Parathyroid adenoma (tissue), 2 donors: ENCODE measurements at regions not wholly inside any gene's neighbourhood (a gene's known extent, or its start where the extent isn't known, plus 50 kb on each side); places are given as distances from the start of the nearest gene placed in this dataset.

ENCODE experiments used
- H2AFZ ChIP-seq: fragments of 300-600 bp; sonication (generic); one replicate; pipeline ENCODE4 v1.7.0; 2017; ENCODE audit warnings: antibody characterized with exemption, mild to moderate bottlenecking
- H3K27ac ChIP-seq: fragments of 300-600 bp; sonication (generic); one replicate; pipeline ENCODE4 v1.7.0; 2017
- H3K27me3 ChIP-seq: fragments of 300-600 bp; sonication (generic); one replicate; pipeline ENCODE4 v1.7.0; 2017; ENCODE audit warnings: low read length; ENCODE audit not compliant: control insufficient read depth, insufficient read depth
- H3K36me3 ChIP-seq: fragments of 300-600 bp; sonication (generic); one replicate; pipeline ENCODE4 v1.7.0; 2017; ENCODE audit warnings: low read length; ENCODE audit not compliant: control insufficient read depth, insufficient read depth
- H3K4me1 ChIP-seq: fragments of 300-600 bp; sonication (generic); one replicate; pipeline ENCODE4 v1.7.0; 2017; ENCODE audit warnings: control low read depth
- H3K4me2 ChIP-seq: fragments of 300-600 bp; sonication (generic); one replicate; pipeline ENCODE4 v1.7.0; 2017; ENCODE audit warnings: low read length
- H3K4me3 ChIP-seq: fragments of 300-600 bp; sonication (generic); one replicate; pipeline ENCODE4 v1.7.0; 2017; ENCODE audit warnings: low read depth, low read length
- H3K79me2 ChIP-seq: fragments of 300-600 bp; sonication (generic); one replicate; pipeline ENCODE4 v1.7.0; 2017; ENCODE audit warnings: control low read depth
- H3K9ac ChIP-seq: fragments of 300-600 bp; sonication (generic); one replicate; pipeline ENCODE4 v1.7.0; 2017; ENCODE audit warnings: mild to moderate bottlenecking
- H3K9me3 ChIP-seq: fragments of 300-600 bp; sonication (generic); one replicate; pipeline ENCODE4 v1.7.0; 2017; ENCODE audit warnings: low read length; ENCODE audit not compliant: control insufficient read depth
- TF ChIP-seq, protein P1 (sequence below): fragments of 300-600 bp; sonication (generic); IDR thresholded peaks from one replicate; pipeline ENCODE4 v1.7.0; 2017; ENCODE audit warnings: antibody characterized with exemption, mild to moderate bottlenecking
- donor health status: primary hyperparathyroidism.

GRCh38 chr16:5715155-5715554, 617.6 kb upstream of the EEF2KMT start:
- TF ChIP-seq, protein P1, sequence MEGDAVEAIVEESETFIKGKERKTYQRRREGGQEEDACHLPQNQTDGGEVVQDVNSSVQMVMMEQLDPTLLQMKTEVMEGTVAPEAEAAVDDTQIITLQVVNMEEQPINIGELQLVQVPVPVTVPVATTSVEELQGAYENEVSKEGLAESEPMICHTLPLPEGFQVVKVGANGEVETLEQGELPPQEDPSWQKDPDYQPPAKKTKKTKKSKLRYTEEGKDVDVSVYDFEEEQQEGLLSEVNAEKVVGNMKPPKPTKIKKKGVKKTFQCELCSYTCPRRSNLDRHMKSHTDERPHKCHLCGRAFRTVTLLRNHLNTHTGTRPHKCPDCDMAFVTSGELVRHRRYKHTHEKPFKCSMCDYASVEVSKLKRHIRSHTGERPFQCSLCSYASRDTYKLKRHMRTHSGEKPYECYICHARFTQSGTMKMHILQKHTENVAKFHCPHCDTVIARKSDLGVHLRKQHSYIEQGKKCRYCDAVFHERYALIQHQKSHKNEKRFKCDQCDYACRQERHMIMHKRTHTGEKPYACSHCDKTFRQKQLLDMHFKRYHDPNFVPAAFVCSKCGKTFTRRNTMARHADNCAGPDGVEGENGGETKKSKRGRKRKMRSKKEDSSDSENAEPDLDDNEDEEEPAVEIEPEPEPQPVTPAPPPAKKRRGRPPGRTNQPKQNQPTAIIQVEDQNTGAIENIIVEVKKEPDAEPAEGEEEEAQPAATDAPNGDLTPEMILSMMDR, result no peak
- Histone ChIP-seq H3K4me3 (no peak overlapping the region), H3K36me3 (no peaks in the 10 kb centered on the region), H3K9ac (no peak overlapping the region), H3K27ac (no peak overlapping the region), H3K4me2 (no peak overlapping the region), H3K79me2 (no peaks in the 10 kb centered on the region), H3K4me1 (no peaks in the 10 kb centered on the region), H3K27me3 (no peaks in the 10 kb centered on the region), H2AFZ (no peak overlapping the region), H3K9me3 (no peaks in the 10 kb centered on the region)

- H3K36me3 ChIP-seq, result no peaks in the 10 kb centered on the region
- H3K27me3 ChIP-seq, result no peaks in the 10 kb centered on the region
- H3K4me1 ChIP-seq, result no peaks in the 10 kb centered on the region
- no peaks in the 10 kb centered on the region for H3K9me3 ChIP-seq
- H2AFZ ChIP-seq, result no peak overlapping the region
- no peak overlapping the region for H3K4me2 ChIP-seq
- H3K79me2 ChIP-seq, result no peaks in the 10 kb centered on the region
- no peak overlapping the region for H3K9ac ChIP-seq
- no peak overlapping the region for H3K27ac ChIP-seq
- no peak overlapping the region for H3K4me3 ChIP-seq
- TF ChIP-seq, protein P1, result no peak
Observed at GRCh38 chr16:5709889-5710288, 612.3 kb upstream of the EEF2KMT start.

GRCh38 chr16:5706211-5706610, 608.6 kb upstream of the EEF2KMT start:
- TF ChIP-seq, protein P1, result no peak
- Histone ChIP-seq H3K36me3 (no peaks in the 10 kb centered on the region), H3K4me3 (no peak overlapping the region), H3K9me3 (no peaks in the 10 kb centered on the region), H3K27ac (no peak overlapping the region), H2AFZ (no peak overlapping the region), H3K9ac (no peak overlapping the region), H3K4me1 (no peaks in the 10 kb centered on the region), H3K4me2 (no peak overlapping the region), H3K27me3 (no peaks in the 10 kb centered on the region), H3K79me2 (no peaks in the 10 kb centered on the region)

GRCh38 chr16:5704271-5704670, 606.7 kb upstream of the EEF2KMT start:
- no peak overlapping the region for H2AFZ ChIP-seq
- no peaks in the 10 kb centered on the region for H3K9me3 ChIP-seq
- no peak overlapping the region for H3K4me2 ChIP-seq
- TF ChIP-seq, protein P1, result no peak
- no peaks in the 10 kb centered on the region for H3K4me1 ChIP-seq
- no peaks in the 10 kb centered on the region for H3K79me2 ChIP-seq
- no peak overlapping the region for H3K9ac ChIP-seq
- H3K27me3 ChIP-seq, result no peaks in the 10 kb centered on the region
- H3K27ac ChIP-seq, result no peak overlapping the region
- no peaks in the 10 kb centered on the region for H3K36me3 ChIP-seq
- no peak overlapping the region for H3K4me3 ChIP-seq

- H3K9me3 ChIP-seq, result no peaks in the 10 kb centered on the region
- no peaks in the 10 kb centered on the region for H3K79me2 ChIP-seq
- H3K27ac ChIP-seq, result no peak overlapping the region
- no peak overlapping the region for H2AFZ ChIP-seq
- TF ChIP-seq, protein P1, result no peak
- no peaks in the 10 kb centered on the region for H3K27me3 ChIP-seq
- no peak overlapping the region for H3K4me3 ChIP-seq
- H3K36me3 ChIP-seq, result no peaks in the 10 kb centered on the region
- H3K9ac ChIP-seq, result no peak overlapping the region
- H3K4me2 ChIP-seq, result no peak overlapping the region
- no peaks in the 10 kb centered on the region for H3K4me1 ChIP-seq
Observed at GRCh38 chr16:5693426-5693825, 595.8 kb upstream of the EEF2KMT start.
